Activated T-cell treated with anti-CD3 and anti-CD28 coated beads, Interleukin-2, amount 50 U/mL, for 48 hours (primary cell): ENCODE measurements at regions not wholly inside any gene's neighbourhood (a gene's known extent, or its start where the extent isn't known, plus 50 kb on each side); places are given as distances from the start of the nearest gene placed in this dataset.
A peak's percentile ranks its signal among the peaks of the same experiment; 100 is the strongest.
"Not testable (repeated sequence)": the region's sequence is repeated elsewhere in the genome, so short reads cannot be mapped to it uniquely, and the experiment has no call there.

Experiments
- DNase-seq, 2 experiments: peaks; one replicate each; pipeline ENCODE4 v3.0.0-alpha.2; 2020

- DNase-seq: no peak
These were observed 106.3 kb upstream of the SVIL start for GRCh38 chr10:29740981-29741545.

GRCh38 chr10:29738341-29738740, 103.6 kb upstream of the SVIL start:
- DNase-seq: no peak

GRCh38 chr10:29737074-29737593, 102.4 kb upstream of the SVIL start:
- peak; percentile 29 to 46 for DNase-seq

GRCh38 chr10:29736366-29737073, 101.7 kb upstream of the SVIL start:
- DNase-seq: peak; percentile 30 to 42

- peak; percentile 90 to 93 for DNase-seq
These were observed 101.0 kb upstream of the SVIL start for GRCh38 chr10:29735628-29736365.

- peak; percentile 59 to 72 for DNase-seq
These were observed 100.3 kb upstream of the SVIL start for GRCh38 chr10:29734962-29735627.

- no peak for DNase-seq
These were observed 99.8 kb upstream of the SVIL start for GRCh38 chr10:29734640-29734961.

GRCh38 chr10:29733323-29733722, 98.6 kb upstream of the SVIL start:
- DNase-seq: no peak

- no peak for DNase-seq
These were observed 98.1 kb upstream of the SVIL start for GRCh38 chr10:29732918-29733317.

- no peak for DNase-seq
These were observed 97.0 kb upstream of the SVIL start for GRCh38 chr10:29731760-29732159.

- DNase-seq: no peak
These were observed 96.2 kb upstream of the SVIL start for GRCh38 chr10:29730969-29731368.

GRCh38 chr10:29730458-29730857, 95.7 kb upstream of the SVIL start:
- no peak for DNase-seq

GRCh38 chr10:29728541-29729049, 93.8 kb upstream of the SVIL start:
- DNase-seq: no peak

- not testable (repeated sequence) for DNase-seq
These were observed 91.2 kb upstream of the SVIL start for GRCh38 chr10:29725927-29726326.

GRCh38 chr10:29725133-29725720, 90.5 kb upstream of the SVIL start:
- no peak for DNase-seq

- no peak for DNase-seq
These were observed 89.0 kb upstream of the SVIL start for GRCh38 chr10:29723726-29724125.

GRCh38 chr10:29722777-29723176, 88.0 kb upstream of the SVIL start:
- DNase-seq: no peak

GRCh38 chr10:29720149-29720548, 85.4 kb upstream of the SVIL start:
- no peak for DNase-seq

- DNase-seq: no peak
These were observed 84.5 kb upstream of the SVIL start for GRCh38 chr10:29719281-29719675.

GRCh38 chr10:29715296-29715695, 80.5 kb upstream of the SVIL start:
- DNase-seq: no peak

- DNase-seq: no peak
These were observed 79.5 kb upstream of the SVIL start for GRCh38 chr10:29714096-29714874.

- DNase-seq: no peak
These were observed 78.7 kb upstream of the SVIL start for GRCh38 chr10:29713450-29713849.
